NCI-H2107 treated with DMSO at 0.1 percent for 48 hours (cell line): ENCODE measurements at regions not wholly inside any gene's neighbourhood (a gene's known extent, or its start where the extent isn't known, plus 50 kb on each side); places are given as distances from the start of the nearest gene placed in this dataset.

Experiments
- DNase-seq: peaks from one replicate; lab custom pipeline; 2025; ENCODE audit not compliant: unreplicated experiment; lab: John Stamatoyannopoulos, UW

GRCh38 chr7:47691988-47692387, 110.1 kb upstream of the TNS3 start:
- no peak for DNase-seq

GRCh38 chr7:47690902-47691558, 109.1 kb upstream of the TNS3 start:
- DNase-seq = no peak

- no peak for DNase-seq
Measured at GRCh38 chr7:47689558-47689957, 107.6 kb upstream of the TNS3 start.

- no peak for DNase-seq
Measured at GRCh38 chr7:47688311-47689100, 106.6 kb upstream of the TNS3 start.

GRCh38 chr7:47685712-47686376, 103.9 kb upstream of the TNS3 start:
- no peak for DNase-seq

- DNase-seq = no peak
Measured at GRCh38 chr7:47685151-47685550, 103.2 kb upstream of the TNS3 start.

GRCh38 chr7:47684728-47685127, 102.8 kb upstream of the TNS3 start:
- no peak for DNase-seq

- DNase-seq = no peak
Measured at GRCh38 chr7:47683485-47683898, 101.6 kb upstream of the TNS3 start.

- DNase-seq = no peak
Measured at GRCh38 chr7:47682874-47683273, 101.0 kb upstream of the TNS3 start.

- no peak for DNase-seq
Measured at GRCh38 chr7:47681249-47681810, 99.4 kb upstream of the TNS3 start.

GRCh38 chr7:47678641-47679380, 96.9 kb upstream of the TNS3 start:
- DNase-seq = no peak

GRCh38 chr7:47677664-47678063, 95.8 kb upstream of the TNS3 start:
- no peak for DNase-seq

- DNase-seq = no peak
Measured at GRCh38 chr7:47677093-47677492, 95.2 kb upstream of the TNS3 start.

- DNase-seq = no peak
Measured at GRCh38 chr7:47672977-47673381, 91.1 kb upstream of the TNS3 start.

GRCh38 chr7:47672271-47672791, 90.4 kb upstream of the TNS3 start:
- DNase-seq = no peak

- DNase-seq = no peak
Measured at GRCh38 chr7:47671358-47671757, 89.4 kb upstream of the TNS3 start.

GRCh38 chr7:47670729-47671128, 88.8 kb upstream of the TNS3 start:
- DNase-seq = no peak

- no peak for DNase-seq
Measured at GRCh38 chr7:47669901-47670384, 88.0 kb upstream of the TNS3 start.

GRCh38 chr7:47669178-47669891, 87.4 kb upstream of the TNS3 start:
- peak; percentile 18 for DNase-seq
